OCI-LY7 (cell line): ENCODE measurements at regions not wholly inside any gene's neighbourhood (a gene's known extent, or its start where the extent isn't known, plus 50 kb on each side); places are given as distances from the start of the nearest gene placed in this dataset.

ENCODE experiments used
- CTCF ChIP-seq: fragments of 200-600 bp; sonication (generic); conservative IDR thresholded peaks from 2 replicates; pipeline ENCODE4 v1.5.1; 2014; ENCODE audit warnings: mild to moderate bottlenecking, antibody characterized with exemption, low read length, moderate library complexity, mixed read lengths
- EZH2phosphoT487 ChIP-seq: fragments of 200-600 bp; sonication (generic); IDR thresholded peaks from 2 replicates; pipeline ENCODE4 v1.6.1; 2018; ENCODE audit warnings: low read depth, borderline replicate concordance, mild to moderate bottlenecking, mixed run types, antibody characterized with exemption, low read length, moderate library complexity, mixed read lengths

DNA sequence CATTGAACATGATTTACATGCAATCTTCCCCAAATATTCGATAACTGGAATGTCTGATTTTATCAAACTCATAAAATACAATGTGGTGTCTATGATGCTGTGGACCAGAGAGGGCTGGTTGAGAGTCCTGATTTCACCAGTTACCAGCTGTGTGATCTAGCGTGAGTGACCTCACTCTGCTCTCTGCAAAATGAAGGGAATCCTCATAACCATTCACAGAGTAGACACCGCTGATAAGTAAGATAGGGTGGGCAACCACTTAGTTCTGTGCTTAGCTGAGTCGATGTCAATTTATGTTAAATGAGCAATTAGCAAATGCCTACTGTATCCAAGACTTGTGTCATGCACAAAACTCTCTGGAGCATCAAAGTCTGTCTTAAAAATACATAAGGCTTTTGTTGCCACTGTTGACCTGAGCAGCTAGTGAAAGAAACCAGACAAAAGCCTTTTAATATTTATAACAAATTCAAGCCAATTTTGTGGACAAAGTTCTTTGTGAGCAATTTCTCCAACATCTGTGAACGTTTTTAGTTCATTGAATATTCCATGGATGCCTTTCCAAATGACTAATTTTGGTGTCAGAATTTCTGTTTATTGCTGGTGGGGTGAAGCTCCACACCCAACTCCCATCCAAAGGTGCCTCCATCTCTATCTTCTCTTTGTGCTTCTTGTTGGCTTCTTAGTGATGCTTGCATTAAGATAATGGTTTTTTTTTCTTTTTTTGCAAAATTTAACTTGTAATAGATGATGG is 314.2 kb downstream of the ADRA2A start:
- TF ChIP-seq CTCF (no peak), EZH2phosphoT487 (no peak)
